ENCODE measurements at regions not wholly inside any gene's neighbourhood (a gene's known extent, or its start where the extent isn't known, plus 50 kb on each side); places are given as distances from the start of the nearest gene placed in this dataset.

- H3K27ac Mint-ChIP-seq = no peak overlapping the region
- ATAC-seq = no peak
These were observed 97.2 kb upstream of the NREP start for GRCh38 chr5:111854186-111854585.

GRCh38 chr5:111853748-111854147, 96.8 kb upstream of the NREP start:
- no peak for DNase-seq (ENCODE audit: low spot score)
- Mint-ChIP-seq H3K4me3 (no peak overlapping the region), H3K4me1 (ENCODE audit: low read depth in 2 of 2) (no peaks in the 10 kb centered on the region)

More at GRCh38 chr5:111854186-111854585, 97.2 kb upstream of the NREP start:
- no peak for DNase-seq (ENCODE audit: low spot score)
- Mint-ChIP-seq H3K4me1 (ENCODE audit: low read depth in 2 of 2) (no peaks in the 10 kb centered on the region), H3K4me3 (no peak overlapping the region), H3K27me3 (peaks cover 6 to 19% of the 10 kb centered on the region in 2 donors), H3K36me3 (no peaks in the 10 kb centered on the region), H3K9me3 (no peaks in the 10 kb centered on the region)

GRCh38 chr5:111851631-111852548, 94.9 kb upstream of the NREP start:
- Mint-ChIP-seq H3K4me1 (ENCODE audit: low read depth in 2 of 2) (no peaks in the 10 kb centered on the region), H3K27ac (no peak overlapping the region), H3K9me3 (no peaks in the 10 kb centered on the region), H3K36me3 (no peaks in the 10 kb centered on the region), H3K4me3 (no peak overlapping the region), H3K27me3 (peaks cover 6 to 24% of the 10 kb centered on the region in 2 donors)
- DNase-seq (ENCODE audit: low spot score) (no peak), ATAC-seq (no peak)

More at GRCh38 chr5:111853748-111854147, 96.8 kb upstream of the NREP start:
- Mint-ChIP-seq H3K27me3 (peaks cover 6 to 23% of the 10 kb centered on the region in 2 donors), H3K36me3 (no peaks in the 10 kb centered on the region), H3K27ac (no peak overlapping the region), H3K9me3 (no peaks in the 10 kb centered on the region)
- ATAC-seq = no peak

GRCh38 chr5:111848476-111848875, 91.5 kb upstream of the NREP start:
- H3K27me3 Mint-ChIP-seq = peaks cover 6 to 24% of the 10 kb centered on the region in 2 donors

GRCh38 chr5:111847052-111847925, 90.3 kb upstream of the NREP start:
- no peaks in the 10 kb centered on the region for H3K9me3 Mint-ChIP-seq
- H3K4me1 Mint-ChIP-seq (ENCODE audit: low read depth in 2 of 2) = no peaks in the 10 kb centered on the region
- peaks cover 6 to 17% of the 10 kb centered on the region in 2 donors for H3K27me3 Mint-ChIP-seq
- H3K27ac Mint-ChIP-seq = no peak overlapping the region
- no peak overlapping the region for H3K4me3 Mint-ChIP-seq
- DNase-seq (ENCODE audit: low spot score) = no peak
- no peak for ATAC-seq
- no peaks in the 10 kb centered on the region for H3K36me3 Mint-ChIP-seq

More at GRCh38 chr5:111848476-111848875, 91.5 kb upstream of the NREP start:
- Mint-ChIP-seq H3K36me3 (no peaks in the 10 kb centered on the region), H3K4me1 (ENCODE audit: low read depth in 2 of 2) (no peaks in the 10 kb centered on the region), H3K27ac (no peak overlapping the region), H3K9me3 (no peaks in the 10 kb centered on the region), H3K4me3 (no peak overlapping the region)
- no peak for DNase-seq (ENCODE audit: low spot score)
- ATAC-seq = no peak

- H3K4me3 Mint-ChIP-seq = no peak overlapping the region
- H3K36me3 Mint-ChIP-seq = no peaks in the 10 kb centered on the region
- H3K27ac Mint-ChIP-seq = no peak overlapping the region
- ATAC-seq (no peak), DNase-seq (ENCODE audit: low spot score) (no peak)
- peaks cover 9 to 17% of the 10 kb centered on the region in 2 donors for H3K27me3 Mint-ChIP-seq
- no peaks in the 10 kb centered on the region for H3K9me3 Mint-ChIP-seq
- no peaks in the 10 kb centered on the region for H3K4me1 Mint-ChIP-seq (ENCODE audit: low read depth in 2 of 2)
These were observed 83.2 kb upstream of the NREP start for GRCh38 chr5:111840036-111840674.

- no peaks in the 10 kb centered on the region for H3K9me3 Mint-ChIP-seq
These were observed 82.4 kb upstream of the NREP start for GRCh38 chr5:111839438-111839837.

GRCh38 chr5:111836426-111836825, 79.4 kb upstream of the NREP start:
- Mint-ChIP-seq H3K27me3 (peaks cover 9 to 19% of the 10 kb centered on the region in 2 donors), H3K4me3 (no peak overlapping the region), H3K4me1 (ENCODE audit: low read depth in 2 of 2) (no peaks in the 10 kb centered on the region), H3K36me3 (no peaks in the 10 kb centered on the region), H3K9me3 (no peaks in the 10 kb centered on the region), H3K27ac (no peak overlapping the region)
- DNase-seq (ENCODE audit: low spot score) (no peak), ATAC-seq (no peak)

More at GRCh38 chr5:111839438-111839837, 82.4 kb upstream of the NREP start:
- H3K27me3 Mint-ChIP-seq = peaks cover 9 to 19% of the 10 kb centered on the region in 2 donors
- no peak for ATAC-seq
- H3K4me3 Mint-ChIP-seq = no peak overlapping the region
- H3K4me1 Mint-ChIP-seq (ENCODE audit: low read depth in 2 of 2) = no peaks in the 10 kb centered on the region
- no peak for DNase-seq (ENCODE audit: low spot score)
- H3K36me3 Mint-ChIP-seq = no peaks in the 10 kb centered on the region
- no peak overlapping the region for H3K27ac Mint-ChIP-seq

GRCh38 chr5:111834926-111835599, 78.1 kb upstream of the NREP start:
- no peaks in the 10 kb centered on the region for H3K4me1 Mint-ChIP-seq (ENCODE audit: low read depth in 2 of 2)
- H3K4me3 Mint-ChIP-seq = no peak overlapping the region
- peaks cover 9 to 19% of the 10 kb centered on the region in 2 donors for H3K27me3 Mint-ChIP-seq
- ATAC-seq (no peak), DNase-seq (ENCODE audit: low spot score) (no peak)
- no peaks in the 10 kb centered on the region for H3K36me3 Mint-ChIP-seq
- H3K9me3 Mint-ChIP-seq = no peaks in the 10 kb centered on the region
- H3K27ac Mint-ChIP-seq = no peak overlapping the region

- no peak for DNase-seq (ENCODE audit: low spot score)
- Mint-ChIP-seq H3K36me3 (no peaks in the 10 kb centered on the region), H3K27me3 (peaks cover 1 to 4% of the 10 kb centered on the region in 2 donors), H3K27ac (no peak overlapping the region), H3K4me1 (ENCODE audit: low read depth in 2 of 2) (no peaks in the 10 kb centered on the region), H3K9me3 (no peaks in the 10 kb centered on the region), H3K4me3 (no peak overlapping the region)
- ATAC-seq = no peak
These were observed 73.3 kb upstream of the NREP start for GRCh38 chr5:111830333-111830732.

- H3K27ac Mint-ChIP-seq = no peak overlapping the region
- DNase-seq (ENCODE audit: low spot score) (no peak), ATAC-seq (no peak)
- no peaks in the 10 kb centered on the region for H3K4me1 Mint-ChIP-seq (ENCODE audit: low read depth in 2 of 2)
- H3K36me3 Mint-ChIP-seq = no peaks in the 10 kb centered on the region
- H3K9me3 Mint-ChIP-seq = no peaks in the 10 kb centered on the region
- H3K27me3 Mint-ChIP-seq = no peaks in the 10 kb centered on the region
- H3K4me3 Mint-ChIP-seq = no peak overlapping the region
These were observed 72.7 kb upstream of the NREP start for GRCh38 chr5:111829701-111830100.

- peaks cover 0 to 7% of the 10 kb centered on the region in 2 donors for H3K27me3 Mint-ChIP-seq
- H3K9me3 Mint-ChIP-seq = no peaks in the 10 kb centered on the region
- ATAC-seq (no peak), DNase-seq (ENCODE audit: low spot score) (no peak)
- no peak overlapping the region for H3K4me3 Mint-ChIP-seq
- no peaks in the 10 kb centered on the region for H3K36me3 Mint-ChIP-seq
- no peak overlapping the region for H3K27ac Mint-ChIP-seq
- H3K4me1 Mint-ChIP-seq (ENCODE audit: low read depth in 2 of 2) = no peaks in the 10 kb centered on the region
These were observed 69.1 kb upstream of the NREP start for GRCh38 chr5:111826064-111826463.

- Mint-ChIP-seq H3K27me3 (peaks cover 6 to 14% of the 10 kb centered on the region in 2 donors), H3K4me3 (no peak overlapping the region), H3K9me3 (peaks cover 2% of the 10 kb centered on the region), H3K36me3 (peaks cover 5% of the 10 kb centered on the region), H3K4me1 (ENCODE audit: low read depth in 2 of 2) (no peaks in the 10 kb centered on the region), H3K27ac (no peak overlapping the region)
- no peak for DNase-seq (ENCODE audit: low spot score)
- ATAC-seq = no peak
These were observed 63.1 kb upstream of the NREP start for GRCh38 chr5:111820072-111820471.
